ENCODE measurements at regions not wholly inside any gene's neighbourhood (a gene's known extent, or its start where the extent isn't known, plus 50 kb on each side); places are given as distances from the start of the nearest gene placed in this dataset.

DNA sequence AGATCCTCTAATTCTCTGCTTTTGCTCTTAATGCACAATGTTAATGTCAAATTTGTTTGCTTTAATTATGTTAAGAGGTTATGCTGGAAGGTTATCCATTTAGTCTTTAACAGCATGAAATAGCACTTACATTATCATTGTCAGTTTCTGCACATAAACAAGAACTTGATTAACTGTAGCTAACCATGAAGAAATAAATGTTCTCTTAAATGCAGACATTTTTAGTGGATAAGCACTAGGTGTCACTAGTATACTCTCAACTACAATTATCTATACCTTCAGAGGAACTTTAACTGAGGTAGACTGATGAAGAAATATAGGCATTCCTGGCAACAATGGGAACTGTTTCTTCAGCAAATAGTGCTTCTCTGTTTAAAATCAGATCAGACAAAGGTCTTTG lies 178.8 kb upstream of the CHST9 start:
- TF ChIP-seq, protein P1, sequence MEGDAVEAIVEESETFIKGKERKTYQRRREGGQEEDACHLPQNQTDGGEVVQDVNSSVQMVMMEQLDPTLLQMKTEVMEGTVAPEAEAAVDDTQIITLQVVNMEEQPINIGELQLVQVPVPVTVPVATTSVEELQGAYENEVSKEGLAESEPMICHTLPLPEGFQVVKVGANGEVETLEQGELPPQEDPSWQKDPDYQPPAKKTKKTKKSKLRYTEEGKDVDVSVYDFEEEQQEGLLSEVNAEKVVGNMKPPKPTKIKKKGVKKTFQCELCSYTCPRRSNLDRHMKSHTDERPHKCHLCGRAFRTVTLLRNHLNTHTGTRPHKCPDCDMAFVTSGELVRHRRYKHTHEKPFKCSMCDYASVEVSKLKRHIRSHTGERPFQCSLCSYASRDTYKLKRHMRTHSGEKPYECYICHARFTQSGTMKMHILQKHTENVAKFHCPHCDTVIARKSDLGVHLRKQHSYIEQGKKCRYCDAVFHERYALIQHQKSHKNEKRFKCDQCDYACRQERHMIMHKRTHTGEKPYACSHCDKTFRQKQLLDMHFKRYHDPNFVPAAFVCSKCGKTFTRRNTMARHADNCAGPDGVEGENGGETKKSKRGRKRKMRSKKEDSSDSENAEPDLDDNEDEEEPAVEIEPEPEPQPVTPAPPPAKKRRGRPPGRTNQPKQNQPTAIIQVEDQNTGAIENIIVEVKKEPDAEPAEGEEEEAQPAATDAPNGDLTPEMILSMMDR (IDR thresholded peaks at IDR 0.05) = peak; percentile 28; the same call in 1 of the 2 replicates
- TF ChIP-seq POLR2AphosphoS5 (IDR thresholded peaks at IDR 0.05; ENCODE audit: low read depth, low read length) = no peak
- no peak for TF ChIP-seq TCF7L2 (IDR thresholded peaks at IDR 0.05; ENCODE audit: low read depth, low read length)
- TF ChIP-seq, protein P2, sequence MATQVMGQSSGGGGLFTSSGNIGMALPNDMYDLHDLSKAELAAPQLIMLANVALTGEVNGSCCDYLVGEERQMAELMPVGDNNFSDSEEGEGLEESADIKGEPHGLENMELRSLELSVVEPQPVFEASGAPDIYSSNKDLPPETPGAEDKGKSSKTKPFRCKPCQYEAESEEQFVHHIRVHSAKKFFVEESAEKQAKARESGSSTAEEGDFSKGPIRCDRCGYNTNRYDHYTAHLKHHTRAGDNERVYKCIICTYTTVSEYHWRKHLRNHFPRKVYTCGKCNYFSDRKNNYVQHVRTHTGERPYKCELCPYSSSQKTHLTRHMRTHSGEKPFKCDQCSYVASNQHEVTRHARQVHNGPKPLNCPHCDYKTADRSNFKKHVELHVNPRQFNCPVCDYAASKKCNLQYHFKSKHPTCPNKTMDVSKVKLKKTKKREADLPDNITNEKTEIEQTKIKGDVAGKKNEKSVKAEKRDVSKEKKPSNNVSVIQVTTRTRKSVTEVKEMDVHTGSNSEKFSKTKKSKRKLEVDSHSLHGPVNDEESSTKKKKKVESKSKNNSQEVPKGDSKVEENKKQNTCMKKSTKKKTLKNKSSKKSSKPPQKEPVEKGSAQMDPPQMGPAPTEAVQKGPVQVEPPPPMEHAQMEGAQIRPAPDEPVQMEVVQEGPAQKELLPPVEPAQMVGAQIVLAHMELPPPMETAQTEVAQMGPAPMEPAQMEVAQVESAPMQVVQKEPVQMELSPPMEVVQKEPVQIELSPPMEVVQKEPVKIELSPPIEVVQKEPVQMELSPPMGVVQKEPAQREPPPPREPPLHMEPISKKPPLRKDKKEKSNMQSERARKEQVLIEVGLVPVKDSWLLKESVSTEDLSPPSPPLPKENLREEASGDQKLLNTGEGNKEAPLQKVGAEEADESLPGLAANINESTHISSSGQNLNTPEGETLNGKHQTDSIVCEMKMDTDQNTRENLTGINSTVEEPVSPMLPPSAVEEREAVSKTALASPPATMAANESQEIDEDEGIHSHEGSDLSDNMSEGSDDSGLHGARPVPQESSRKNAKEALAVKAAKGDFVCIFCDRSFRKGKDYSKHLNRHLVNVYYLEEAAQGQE (IDR thresholded peaks at IDR 0.05; ENCODE audit: insufficient read depth in 1 of 2, low read depth in 2 of 2, low read length in 1 of 2) = no peak

Data from Panc1 (cell line).